ENCODE measurements at regions not wholly inside any gene's neighbourhood (a gene's known extent, or its start where the extent isn't known, plus 50 kb on each side); places are given as distances from the start of the nearest gene placed in this dataset.

GRCh38 chr4:138494116-138494515 lies 252.0 kb upstream of the SLC7A11 start:
- TF ChIP-seq CTCF (IDR thresholded peaks at IDR 0.05; ENCODE audit: extremely low read depth in 1 of 2, insufficient read depth in 1 of 2, low read depth in 1 of 2, low read length in 2 of 2): no peak
- no peak for TF ChIP-seq FOS (IDR thresholded peaks at IDR 0.05; ENCODE audit: borderline replicate concordance, insufficient read depth, low read length)
